SU-DHL-6 (cell line): ENCODE measurements at regions not wholly inside any gene's neighbourhood (a gene's known extent, or its start where the extent isn't known, plus 50 kb on each side); places are given as distances from the start of the nearest gene placed in this dataset.

Experiments
- H2AFZ ChIP-seq: fragments of 200-600 bp; sonication (generic); 2 replicates; pipeline ENCODE4 v1.6.1; 2014; ENCODE audit warnings: low read depth, mild to moderate bottlenecking, moderate library complexity, mixed read lengths, antibody characterized with exemption, low read length; ENCODE audit not compliant: severe bottlenecking
- H3F3A ChIP-seq: fragments of 200-600 bp; shearing (Covaris generic); 2 replicates; pipeline ENCODE4 v1.6.0; 2016; ENCODE audit warnings: antibody characterized with exemption, mild to moderate bottlenecking; ENCODE audit not compliant: insufficient read depth
- H3K27ac ChIP-seq: fragments of 200-600 bp; sonication (generic); 2 replicates; pipeline ENCODE4 v1.5.1; 2016; ENCODE audit warnings: low read depth, mild to moderate bottlenecking, low read length, moderate library complexity, mixed read lengths
- H3K27me3 ChIP-seq: fragments of 200-600 bp; sonication (generic), shearing (Covaris generic); 2 replicates; pipeline ENCODE4 v1.6.0; 2014; ENCODE audit warnings: mild to moderate bottlenecking, low read length
- H3K36me3 ChIP-seq: fragments of 200-600 bp; sonication (generic); 2 replicates; pipeline ENCODE4 v1.6.1; 2014; ENCODE audit warnings: mild to moderate bottlenecking, low read length, mixed read lengths
- H3K4me2 ChIP-seq: fragments of 300-600, 200-600 bp; shearing (Covaris generic), sonication (generic); 2 replicates; pipeline ENCODE4 v1.6.0; 2014; ENCODE audit warnings: low read length, low read depth, mild to moderate bottlenecking; ENCODE audit not compliant: poor library complexity, severe bottlenecking
- H3K4me3 ChIP-seq: fragments of 200-600 bp; sonication (generic); 2 replicates; pipeline ENCODE4 v1.5.1; 2014; ENCODE audit warnings: antibody characterized with exemption, low read length, mild to moderate bottlenecking, mixed read lengths; ENCODE audit not compliant: insufficient read depth, poor library complexity, severe bottlenecking
- H3K79me2 ChIP-seq: fragments of 200-600 bp; sonication (generic); 2 replicates; pipeline ENCODE4 v1.6.1; 2014; ENCODE audit warnings: mild to moderate bottlenecking, low read length, moderate library complexity; ENCODE audit not compliant: insufficient read depth
- H3K9ac ChIP-seq: fragments of 200-600 bp; sonication (generic); 2 replicates; pipeline ENCODE4 v1.7.0; 2014; ENCODE audit warnings: mild to moderate bottlenecking, low read length
- H3K9me2 ChIP-seq: fragments of 200-600 bp; sonication (generic); replicated peaks from 2 replicates; pipeline ENCODE4 v1.6.1; 2014; ENCODE audit warnings: low read length; ENCODE audit not compliant: insufficient read depth
- H3K9me3 ChIP-seq: fragments of 200-600 bp; sonication (generic); 2 replicates; pipeline ENCODE4 v1.6.1; 2014; ENCODE audit warnings: low read length, mixed read lengths; ENCODE audit not compliant: insufficient read depth
- H4K20me1 ChIP-seq: fragments of 200-600 bp; sonication (generic); 2 replicates; pipeline ENCODE4 v1.6.1; 2014; ENCODE audit warnings: low read depth, mild to moderate bottlenecking, antibody characterized with exemption, low read length, moderate library complexity, mixed read lengths
- CTCF ChIP-seq: fragments of 200-600 bp; sonication (generic); IDR thresholded peaks from one replicate; pipeline ENCODE4 v1.5.1; 2017; ENCODE audit warnings: antibody characterized with exemption, mild to moderate bottlenecking, low read length, moderate library complexity; ENCODE audit not compliant: insufficient read depth, poor library complexity, severe bottlenecking
- EZH2phosphoT487 ChIP-seq: fragments of 200-600 bp; sonication (generic), shearing (Covaris generic); conservative IDR thresholded peaks from 2 replicates; pipeline ENCODE4 v1.6.1; 2018; ENCODE audit warnings: mild to moderate bottlenecking, antibody characterized with exemption, low read length, moderate library complexity, mixed read lengths

GRCh38 chr5:28666110-28666509 lies 1627.7 kb upstream of the CDH9 start:
- no peaks in the 10 kb centered on the region for H3K9me2 ChIP-seq
- no peak overlapping the region for H3K27ac ChIP-seq
- no peaks in the 10 kb centered on the region for H3K27me3 ChIP-seq
- H3K79me2 ChIP-seq, result no peaks in the 10 kb centered on the region
- peak overlapping the region; percentile 38 for H2AFZ ChIP-seq
- H3K4me2 ChIP-seq, result peak overlapping the region; percentile 39
- no peak overlapping the region for H3K4me3 ChIP-seq
- TF ChIP-seq CTCF, result no peak
- TF ChIP-seq EZH2phosphoT487, result no peak
- H3K9me3 ChIP-seq, result peaks cover 14% of the 10 kb centered on the region; the same call in 1 of the 2 replicates
- no peaks in the 10 kb centered on the region for H3F3A ChIP-seq
- H3K9ac ChIP-seq, result no peak overlapping the region
- no peaks in the 10 kb centered on the region; the same call in 1 of the 2 replicates for H3K36me3 ChIP-seq
- H4K20me1 ChIP-seq, result no peaks in the 10 kb centered on the region

GRCh38 chr5:28648108-28648507 lies 1609.7 kb upstream of the CDH9 start:
- Histone ChIP-seq H3K4me2 (no peak overlapping the region), H3K27ac (no peak overlapping the region), H3K9me3 (no peaks in the 10 kb centered on the region; the same call in 1 of the 2 replicates), H4K20me1 (no peaks in the 10 kb centered on the region), H3K9me2 (no peaks in the 10 kb centered on the region), H3F3A (no peaks in the 10 kb centered on the region), H3K79me2 (no peaks in the 10 kb centered on the region), H3K36me3 (no peaks in the 10 kb centered on the region; the same call in 1 of the 2 replicates), H3K4me3 (no peak overlapping the region), H3K9ac (no peak overlapping the region), H2AFZ (peak overlapping the region; percentile 39), H3K27me3 (no peaks in the 10 kb centered on the region)
- TF ChIP-seq CTCF (no peak), EZH2phosphoT487 (no peak)

GRCh38 chr5:28632607-28633006 lies 1594.2 kb upstream of the CDH9 start:
- Histone ChIP-seq H3K9ac (no peak overlapping the region), H2AFZ (peak overlapping the region; percentile 71), H3K9me3 (no peaks in the 10 kb centered on the region), H3K4me2 (no peak overlapping the region), H3K79me2 (no peaks in the 10 kb centered on the region), H4K20me1 (no peaks in the 10 kb centered on the region), H3K36me3 (no peaks in the 10 kb centered on the region), H3F3A (no peaks in the 10 kb centered on the region), H3K9me2 (no peaks in the 10 kb centered on the region), H3K27ac (no peak overlapping the region), H3K4me3 (no peak overlapping the region), H3K27me3 (no peaks in the 10 kb centered on the region)
- TF ChIP-seq EZH2phosphoT487 (no peak), CTCF (no peak)

- no peaks in the 10 kb centered on the region for H3K79me2 ChIP-seq
- no peak overlapping the region for H3K4me2 ChIP-seq
- H3K9me2 ChIP-seq, result no peaks in the 10 kb centered on the region
- no peak for TF ChIP-seq EZH2phosphoT487
- no peaks in the 10 kb centered on the region for H3K9me3 ChIP-seq
- H3K27me3 ChIP-seq, result no peaks in the 10 kb centered on the region
- no peak overlapping the region for H3K4me3 ChIP-seq
- no peak overlapping the region for H3K27ac ChIP-seq
- no peaks in the 10 kb centered on the region for H3K36me3 ChIP-seq
- H4K20me1 ChIP-seq, result no peaks in the 10 kb centered on the region
- H3K9ac ChIP-seq, result no peak overlapping the region
- H2AFZ ChIP-seq, result peak overlapping the region; percentile 32
- no peaks in the 10 kb centered on the region for H3F3A ChIP-seq
Measured at GRCh38 chr5:28603869-28604268, 1565.5 kb upstream of the CDH9 start.
